ENCODE measurements at regions not wholly inside any gene's neighbourhood (a gene's known extent, or its start where the extent isn't known, plus 50 kb on each side); places are given as distances from the start of the nearest gene placed in this dataset.
"Not testable (repeated sequence)": the region's sequence is repeated elsewhere in the genome, so short reads cannot be mapped to it uniquely, and the experiment has no call there.

DNA sequence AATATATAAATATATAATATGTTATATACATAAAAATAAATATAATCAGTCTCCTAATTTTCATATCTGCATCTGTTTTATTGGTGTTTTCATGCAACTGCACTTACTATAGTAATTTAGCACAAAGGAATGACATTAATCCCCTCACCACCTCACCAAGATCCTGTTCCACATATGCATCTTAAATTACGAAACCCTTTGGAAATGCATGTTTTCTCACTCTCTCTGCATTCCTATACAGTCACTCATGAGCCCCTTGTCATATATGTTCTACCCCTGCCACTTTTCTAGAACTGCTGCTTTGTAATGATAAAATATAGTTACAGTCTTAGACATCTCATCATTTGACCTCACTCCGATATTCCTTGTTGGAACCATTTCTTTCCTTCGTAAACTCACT lies 728.7 kb upstream of the SLIT2 start:
- DNase-seq (ENCODE audit: low read depth, low spot score), result no peak

DNA sequence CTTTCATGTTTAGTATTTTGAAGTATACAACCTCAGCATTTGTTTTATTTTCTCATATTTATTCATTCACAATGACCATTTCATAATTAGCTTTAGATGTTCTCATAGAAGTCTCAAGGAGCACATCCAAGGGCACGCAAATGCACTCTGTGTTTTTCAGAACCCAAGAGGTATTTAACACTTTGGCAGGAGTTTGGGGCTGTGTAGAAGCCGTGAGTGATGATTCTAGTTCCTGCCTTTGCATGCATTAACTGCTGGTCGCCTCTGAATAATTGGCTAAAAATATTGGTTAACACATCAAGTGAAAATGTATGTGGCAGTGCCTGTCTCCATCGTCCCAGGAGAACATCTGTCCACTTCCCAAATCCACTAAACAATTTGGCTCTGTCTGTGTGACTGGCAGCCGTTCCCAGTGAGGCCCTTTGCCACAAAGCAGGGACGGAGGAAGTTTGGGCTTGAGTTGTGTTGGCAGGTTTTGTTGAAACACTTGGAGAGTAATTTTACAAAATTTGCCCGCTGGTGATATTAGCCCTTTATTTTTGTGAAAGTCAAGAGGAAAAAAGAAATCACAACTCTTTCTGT lies 730.7 kb upstream of the SLIT2 start:
- no peak for DNase-seq (ENCODE audit: low read depth, low spot score)

DNA sequence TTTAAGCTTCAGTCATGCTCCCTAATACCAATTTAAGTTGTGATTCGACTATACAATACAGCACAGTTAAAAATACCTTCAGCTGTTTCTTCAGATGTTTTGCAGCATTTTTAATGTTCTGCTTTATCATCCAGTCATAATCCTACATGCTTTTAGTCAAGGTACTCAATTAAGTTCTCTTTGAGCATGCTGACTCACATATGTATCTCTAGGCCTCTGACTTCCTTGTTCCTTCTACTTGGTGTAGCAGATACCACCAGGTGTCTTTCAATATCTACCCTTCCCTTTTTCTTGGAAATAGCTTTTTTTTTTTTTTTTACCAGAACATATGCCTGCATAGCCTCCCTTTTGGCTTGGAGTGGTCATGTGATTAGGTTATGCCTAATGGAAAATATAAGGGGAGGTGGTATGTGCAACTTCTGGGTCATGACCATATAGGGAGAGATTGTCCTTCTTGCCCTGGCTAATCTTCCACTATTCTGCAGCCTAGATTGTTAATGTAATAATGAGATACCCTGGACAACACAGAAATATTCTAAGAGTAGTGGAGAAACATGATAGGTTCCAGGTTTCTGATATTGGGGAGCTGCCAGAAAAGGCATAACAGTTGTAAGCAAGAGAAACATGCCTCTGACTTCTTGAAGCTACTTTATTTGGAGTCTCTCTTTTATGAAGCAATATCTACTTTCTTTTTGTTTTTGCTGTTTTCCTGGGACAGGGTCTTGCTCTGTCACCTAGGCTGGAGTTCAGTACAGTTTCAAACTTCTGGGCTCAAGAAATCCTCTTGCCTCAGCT lies 737.2 kb upstream of the SLIT2 start:
- DNase-seq (ENCODE audit: low read depth, low spot score), result no peak

DNA sequence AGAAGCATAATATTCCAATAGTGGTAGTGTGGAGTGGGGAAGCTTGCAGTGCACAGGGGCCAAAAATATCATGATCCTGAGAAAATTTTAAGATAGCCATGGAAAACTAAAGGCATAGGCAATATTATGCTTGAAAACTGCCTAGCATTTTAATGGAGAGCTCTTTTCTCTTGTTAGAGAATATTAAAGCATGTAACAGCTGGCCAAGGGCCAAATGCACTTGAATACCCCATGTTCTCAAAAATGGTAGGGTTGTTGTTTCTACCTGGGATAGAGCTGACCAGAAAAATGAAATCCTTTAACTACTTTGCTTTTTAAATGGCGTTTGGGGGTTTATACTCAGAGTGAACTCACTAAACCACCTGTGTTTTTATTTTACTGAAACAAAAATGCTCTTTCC lies 739.6 kb upstream of the SLIT2 start:
- DNase-seq (ENCODE audit: low read depth, low spot score), result no peak

DNA sequence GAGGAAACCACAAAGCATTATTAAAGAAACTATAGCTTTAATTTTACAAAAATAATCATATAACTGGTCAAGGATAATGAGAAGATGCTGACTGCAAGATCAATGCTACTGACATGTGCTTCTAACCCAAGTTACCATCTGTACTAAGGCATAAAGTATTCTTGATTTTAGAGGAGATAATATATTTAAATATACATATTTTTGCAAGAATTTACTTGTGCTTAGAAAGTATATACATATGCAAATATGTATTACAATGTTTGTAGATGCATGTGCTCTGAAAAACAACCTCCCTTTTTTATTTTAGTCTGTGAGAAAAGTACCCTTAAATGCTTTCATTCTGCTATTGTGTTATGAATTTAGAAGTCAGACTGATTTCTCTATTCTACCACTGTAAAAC lies 740.7 kb upstream of the SLIT2 start:
- DNase-seq (ENCODE audit: low read depth, low spot score), result no peak

DNA sequence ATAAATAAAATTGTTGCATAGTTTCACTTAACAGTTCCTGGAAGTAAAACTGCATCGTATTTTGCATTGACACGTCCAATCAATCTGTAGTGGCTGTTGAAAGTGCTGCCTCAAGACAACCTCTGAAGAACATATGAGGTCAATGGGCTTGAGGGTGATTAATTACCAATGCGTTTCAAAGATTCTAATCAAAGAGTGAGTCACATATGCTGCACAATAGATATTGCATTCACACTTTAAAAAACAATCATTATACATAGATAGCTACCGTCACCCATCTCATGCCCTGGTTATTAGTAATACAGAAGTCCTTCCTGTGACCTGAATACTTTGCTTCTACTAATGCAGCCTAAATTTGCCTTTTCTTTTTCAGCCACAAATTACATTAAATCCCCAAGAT lies 743.3 kb upstream of the SLIT2 start:
- DNase-seq (ENCODE audit: low read depth, low spot score), result no peak

DNA sequence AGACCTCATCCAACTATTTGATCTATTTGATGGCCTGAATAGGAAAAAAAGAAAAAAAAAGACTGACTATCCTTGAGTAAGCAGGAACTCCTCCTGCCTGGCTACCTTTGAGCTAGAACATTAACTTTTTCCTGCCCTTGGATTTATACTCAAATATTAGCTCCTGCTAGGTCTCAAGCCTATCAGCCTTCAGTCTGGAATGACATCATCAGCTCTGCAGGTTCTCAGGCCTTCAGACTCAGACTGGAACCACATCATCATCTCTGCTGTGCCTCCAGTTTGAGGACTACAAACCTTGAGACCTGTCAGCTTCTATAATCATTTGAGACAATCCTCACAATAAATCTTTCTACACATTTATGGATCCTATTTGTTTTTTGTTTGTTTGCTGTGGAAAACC lies 754.0 kb upstream of the SLIT2 start:
- DNase-seq (ENCODE audit: low read depth, low spot score), result no peak

DNA sequence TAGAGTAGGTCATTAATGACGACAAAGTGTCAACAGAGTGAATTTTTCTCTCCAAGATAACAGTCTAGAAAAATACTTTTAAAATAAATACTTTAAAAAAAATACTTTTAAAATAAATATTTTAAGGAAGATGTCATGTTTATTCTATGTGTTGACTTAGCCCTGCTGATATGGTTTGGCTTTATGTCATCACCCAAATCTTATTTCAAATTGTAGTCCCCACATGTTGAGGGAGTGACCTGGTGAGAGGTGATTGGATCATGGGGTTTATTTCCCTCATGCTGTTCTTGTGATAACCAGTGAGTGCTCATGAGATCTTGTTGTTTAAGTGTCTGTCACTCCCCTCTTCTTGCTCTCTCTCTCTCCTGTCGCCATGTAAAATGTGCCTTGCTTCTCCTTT lies 754.9 kb upstream of the SLIT2 start:
- DNase-seq (ENCODE audit: low read depth, low spot score), result no peak

DNA sequence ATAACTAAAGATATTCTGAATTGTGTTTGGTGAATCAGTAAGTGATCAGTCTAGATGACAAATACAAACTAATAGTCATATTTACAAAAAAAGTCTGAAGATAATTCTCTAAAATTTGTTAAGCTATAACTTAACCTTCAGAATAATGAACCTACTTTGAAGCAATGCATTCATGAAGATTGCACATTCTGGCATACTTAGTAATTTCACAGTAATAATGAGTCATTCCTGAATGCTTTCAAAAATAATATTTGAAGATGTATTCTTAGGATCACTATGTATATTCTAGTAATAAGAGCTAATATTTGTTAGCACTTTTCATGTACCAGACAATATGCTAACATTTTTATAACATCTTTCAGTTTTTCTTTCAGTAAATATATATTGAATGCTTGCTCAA lies 756.7 kb upstream of the SLIT2 start:
- DNase-seq (ENCODE audit: low read depth, low spot score), result no peak

DNA sequence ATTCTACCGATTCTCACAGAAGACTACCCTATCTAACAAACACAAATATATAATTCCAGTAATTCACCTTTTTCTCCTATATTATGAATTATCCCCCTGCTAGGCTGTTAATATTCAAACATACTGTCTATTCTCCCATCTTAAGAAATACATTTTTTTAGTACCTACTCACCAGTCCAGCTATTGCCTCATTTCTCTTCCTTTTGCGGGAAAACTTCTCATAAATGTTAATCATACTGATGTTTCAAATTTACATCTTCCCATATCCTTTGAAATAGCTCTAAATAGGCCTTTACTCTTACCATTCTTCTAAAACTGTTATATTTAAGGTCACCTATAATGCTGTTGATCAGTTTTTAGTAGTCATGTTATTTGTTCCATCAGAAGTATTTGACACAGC lies 759.1 kb upstream of the SLIT2 start:
- DNase-seq (ENCODE audit: low read depth, low spot score), result no peak

DNA sequence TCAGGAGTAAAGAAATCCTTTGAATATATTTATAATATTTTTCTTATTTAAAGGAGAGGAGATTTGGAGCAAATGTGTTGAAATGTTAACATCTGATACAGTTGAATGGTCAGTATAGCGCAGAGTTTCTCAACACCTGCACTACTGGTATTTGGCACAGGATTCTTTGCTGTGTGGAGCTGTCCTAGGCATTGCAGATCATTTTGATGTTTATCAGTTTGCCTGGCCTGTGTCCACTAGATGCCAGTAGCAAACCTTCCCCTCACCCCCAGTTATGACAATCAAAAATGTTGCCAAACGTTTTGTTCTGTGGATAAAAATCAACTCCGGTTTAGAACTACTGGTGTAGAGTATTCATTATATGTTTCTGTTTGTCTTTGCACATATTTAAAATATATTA lies 765.3 kb upstream of the SLIT2 start:
- no peak for DNase-seq (ENCODE audit: low read depth, low spot score)

DNA sequence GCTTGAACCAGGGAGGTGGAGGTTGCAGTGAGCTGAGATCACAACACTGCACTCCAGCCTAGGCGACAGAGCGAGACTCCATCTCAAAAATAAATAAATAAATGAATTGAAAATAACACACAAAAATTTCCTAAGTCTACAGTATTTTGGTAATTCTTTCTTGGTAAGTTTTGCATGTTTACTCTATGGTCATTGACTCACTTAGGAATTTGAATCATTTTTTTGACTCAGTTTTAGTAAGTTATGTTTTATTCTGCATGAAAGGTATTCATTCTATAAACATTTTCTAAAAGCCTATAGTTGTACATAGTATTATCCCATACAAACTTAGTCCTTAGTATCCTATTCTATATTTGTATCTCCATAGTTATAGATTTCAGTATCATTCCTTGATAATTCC lies 772.9 kb upstream of the SLIT2 start:
- no peak for DNase-seq (ENCODE audit: low read depth, low spot score)

DNA sequence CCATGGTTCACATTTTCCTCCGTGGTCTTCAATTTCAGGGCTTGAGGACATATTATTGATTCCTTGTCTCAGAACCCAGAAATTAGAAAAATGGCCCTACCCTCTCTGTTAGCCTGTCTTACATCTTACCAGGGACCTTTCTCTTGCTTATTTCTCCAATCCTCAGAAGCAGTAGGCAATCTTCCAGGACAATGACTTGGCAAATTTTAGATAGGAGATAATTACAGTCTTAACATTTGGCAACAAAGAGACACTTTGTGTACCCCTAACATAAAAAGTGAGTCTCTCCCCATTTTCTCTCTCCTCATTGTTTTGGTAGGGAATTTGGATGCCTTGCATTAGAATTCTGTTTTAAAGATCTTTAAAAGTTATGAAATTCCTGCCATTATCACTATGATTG lies 778.1 kb upstream of the SLIT2 start:
- DNase-seq (ENCODE audit: low read depth, low spot score), result no peak

DNA sequence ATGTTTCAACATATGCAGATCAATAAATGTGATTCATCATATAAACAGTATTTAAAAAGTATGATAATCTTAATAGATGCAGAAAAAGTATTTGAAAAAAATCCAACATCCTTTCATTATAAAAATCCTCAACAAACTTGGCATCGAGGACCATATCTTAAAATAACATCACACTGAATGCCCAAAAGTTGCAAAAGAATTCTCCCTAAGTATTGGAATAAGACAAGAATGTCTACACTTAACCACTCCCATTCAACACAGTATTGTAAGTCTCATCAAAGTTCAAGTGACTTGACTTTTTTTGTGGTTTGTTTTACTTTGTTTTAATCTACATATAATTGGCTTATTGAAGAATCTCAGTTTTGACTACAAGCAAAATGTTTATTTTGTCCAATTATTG lies 779.0 kb upstream of the SLIT2 start:
- DNase-seq (ENCODE audit: low read depth, low spot score), result no peak

DNA sequence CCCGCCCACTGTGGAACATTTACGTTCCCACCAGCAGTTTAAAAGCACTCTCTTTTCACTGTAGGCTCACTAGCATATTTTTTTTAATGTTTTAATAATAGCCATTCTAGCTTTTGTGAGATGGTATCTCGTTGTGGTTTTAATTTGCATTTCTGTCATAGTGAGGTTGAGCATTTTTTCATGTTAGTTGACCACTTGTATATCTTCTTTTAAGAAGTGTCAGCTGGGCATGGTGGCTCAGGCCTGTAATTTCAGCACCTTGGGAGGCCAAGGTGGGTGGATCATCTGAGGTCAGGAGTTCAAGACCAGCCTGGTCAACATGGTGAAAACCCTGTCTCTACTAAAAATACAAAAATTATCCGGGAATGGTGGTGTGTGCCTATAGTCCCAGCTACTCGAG lies 781.7 kb upstream of the SLIT2 start:
- DNase-seq (ENCODE audit: low read depth, low spot score), result not testable (repeated sequence)

DNA sequence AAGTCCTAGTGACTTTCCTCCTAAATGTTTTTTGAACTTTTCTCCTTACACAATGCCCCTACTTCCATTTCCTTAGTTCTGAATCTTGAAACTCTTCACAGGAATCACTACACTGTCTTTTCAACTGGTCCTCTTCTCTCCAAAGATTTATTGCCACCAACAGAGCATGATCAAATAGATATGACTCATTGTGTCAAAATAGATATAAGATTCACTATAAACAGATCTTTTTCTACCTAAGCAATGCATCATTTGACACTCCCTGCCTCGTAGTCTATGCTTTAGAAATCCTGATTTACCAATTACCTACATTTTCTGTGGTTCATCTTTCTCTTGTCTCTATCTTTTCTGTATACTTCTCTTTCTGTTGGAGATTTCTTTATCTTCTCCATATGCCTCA lies 789.6 kb upstream of the SLIT2 start:
- DNase-seq (ENCODE audit: low read depth, low spot score), result no peak

DNA sequence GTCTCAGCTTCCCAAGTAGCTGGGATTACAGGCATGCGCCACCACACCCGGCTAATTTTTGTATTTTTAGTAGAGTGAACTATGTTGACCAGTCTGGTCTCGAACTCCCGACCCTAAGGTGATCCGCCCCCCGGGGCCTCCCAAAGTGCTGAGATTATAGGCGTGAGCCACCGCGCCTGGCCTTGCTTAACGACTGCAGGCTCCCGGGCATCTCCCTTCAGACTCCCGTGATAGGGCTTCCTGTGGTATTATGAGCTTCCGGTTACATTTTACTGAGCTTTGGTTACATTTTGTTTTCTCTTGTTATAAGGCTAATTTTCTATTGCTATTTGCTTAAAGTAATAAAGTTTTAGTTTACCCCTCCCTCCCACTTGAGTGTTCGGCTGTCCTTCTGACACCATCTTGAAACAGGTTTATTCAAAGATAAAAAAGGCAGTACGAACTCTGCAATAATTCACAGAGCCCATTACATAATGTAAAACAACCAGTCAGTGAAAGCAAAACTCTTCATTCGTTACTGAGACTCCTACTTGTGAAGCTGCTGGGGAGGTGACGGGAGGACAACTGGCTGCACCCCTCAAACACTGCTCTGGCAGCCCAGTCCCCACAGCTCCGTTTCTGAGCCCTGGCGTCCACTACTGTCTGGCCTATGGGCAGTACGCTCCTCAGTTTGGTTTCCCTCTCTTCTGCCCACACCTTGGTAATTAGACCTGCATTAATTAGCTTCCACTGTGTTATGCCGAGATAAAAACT lies 795.7 kb upstream of the SLIT2 start:
- DNase-seq (ENCODE audit: low read depth, low spot score), result no peak

DNA sequence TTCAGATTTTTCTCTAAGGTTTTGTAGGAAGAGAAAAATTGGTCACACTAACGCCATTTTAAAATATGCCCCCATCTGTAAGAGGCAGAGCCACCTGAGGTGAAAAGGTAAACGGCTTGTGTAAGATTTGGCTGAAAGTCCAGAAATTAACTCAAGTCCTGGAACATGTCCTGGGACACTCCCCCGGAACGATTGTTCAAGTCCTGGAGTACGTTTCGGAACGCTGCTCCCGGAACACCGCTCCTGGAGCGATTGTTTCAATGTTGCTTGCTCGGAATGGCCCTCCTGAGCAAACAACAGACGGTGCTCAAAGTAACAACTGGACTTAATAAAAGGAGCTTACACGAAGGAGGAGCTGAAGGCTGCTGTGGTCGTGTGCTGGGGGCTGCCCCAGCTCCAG lies 796.5 kb upstream of the SLIT2 start:
- no peak for DNase-seq (ENCODE audit: low read depth, low spot score)

DNA sequence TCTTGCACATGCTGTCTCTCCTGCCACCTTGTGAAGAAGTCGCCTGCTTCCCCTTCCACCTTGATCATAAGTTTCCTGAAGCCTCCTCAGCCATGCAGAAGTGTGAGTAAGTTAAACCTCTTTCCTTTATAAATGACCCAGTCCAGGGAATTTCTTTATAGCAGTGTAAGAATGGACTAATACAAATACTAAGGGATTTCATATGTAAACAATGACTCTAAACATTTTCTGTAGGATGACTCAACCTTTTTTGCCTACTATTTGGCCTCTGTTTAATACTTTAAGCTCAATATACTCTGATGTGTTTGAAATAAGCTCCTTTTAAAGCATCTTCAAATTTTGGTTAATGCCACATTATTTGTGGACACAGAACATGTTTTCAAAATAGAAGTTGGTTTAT lies 813.5 kb upstream of the SLIT2 start:
- DNase-seq (ENCODE audit: low read depth, low spot score), result no peak

DNA sequence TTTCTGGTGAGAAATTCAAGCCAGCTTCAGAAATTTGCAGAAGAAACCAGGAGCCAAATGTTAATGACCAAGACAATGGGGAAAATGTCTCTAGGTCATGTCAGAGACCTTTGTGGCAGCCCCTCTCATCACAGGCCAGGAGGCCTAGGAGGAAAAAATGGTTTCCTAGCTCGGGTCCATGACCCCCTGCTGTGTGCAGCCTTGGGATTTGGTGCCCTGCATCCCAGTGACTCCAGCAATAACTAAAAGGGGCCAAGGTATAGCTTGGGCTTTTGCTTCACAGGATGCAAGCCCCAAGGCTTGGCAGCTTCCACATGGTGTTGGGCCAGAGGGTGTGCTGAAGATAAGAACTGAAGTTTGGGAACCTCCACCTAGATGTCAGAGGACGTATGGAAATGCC lies 814.7 kb upstream of the SLIT2 start:
- DNase-seq (ENCODE audit: low read depth, low spot score), result no peak

DNA sequence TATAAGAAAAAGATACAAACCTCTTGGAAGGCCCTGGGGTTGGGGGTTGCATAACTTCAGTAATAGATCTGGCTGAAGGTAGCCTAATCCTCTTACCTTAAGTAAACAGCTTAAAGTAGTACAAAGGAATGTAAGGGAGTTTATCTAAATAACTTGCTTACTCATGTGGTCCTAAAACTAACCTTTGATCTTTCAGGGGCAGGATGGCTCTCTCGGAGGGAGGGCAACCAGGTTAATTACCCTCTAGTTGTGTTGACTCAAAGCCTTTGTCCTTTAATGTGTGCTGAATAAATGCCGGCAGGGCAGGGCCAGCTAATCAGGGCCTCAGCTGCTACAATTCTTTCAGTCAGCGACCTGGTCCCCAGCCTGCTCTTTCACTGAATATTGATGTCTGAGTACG lies 822.0 kb upstream of the SLIT2 start:
- DNase-seq (ENCODE audit: low read depth, low spot score), result peak; percentile 48

DNA sequence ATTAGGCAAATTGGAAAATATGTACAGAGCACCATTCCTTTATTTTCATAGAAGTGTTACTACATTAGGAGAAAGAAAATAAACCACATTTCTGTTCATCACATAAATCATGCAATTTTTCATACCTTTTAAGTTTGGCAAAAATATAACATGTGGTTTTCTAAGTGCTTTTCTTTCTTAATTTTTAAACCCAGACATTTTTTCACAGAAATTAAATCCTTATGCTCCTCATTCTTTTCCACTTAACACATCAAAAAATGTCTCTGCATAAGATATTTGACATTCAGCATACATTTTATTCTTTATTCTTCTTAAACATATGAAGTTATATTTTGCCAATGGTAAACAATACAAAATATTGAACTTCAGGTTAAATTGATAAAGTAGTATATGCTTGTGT lies 826.6 kb upstream of the SLIT2 start:
- no peak for DNase-seq (ENCODE audit: low read depth, low spot score)

DNA sequence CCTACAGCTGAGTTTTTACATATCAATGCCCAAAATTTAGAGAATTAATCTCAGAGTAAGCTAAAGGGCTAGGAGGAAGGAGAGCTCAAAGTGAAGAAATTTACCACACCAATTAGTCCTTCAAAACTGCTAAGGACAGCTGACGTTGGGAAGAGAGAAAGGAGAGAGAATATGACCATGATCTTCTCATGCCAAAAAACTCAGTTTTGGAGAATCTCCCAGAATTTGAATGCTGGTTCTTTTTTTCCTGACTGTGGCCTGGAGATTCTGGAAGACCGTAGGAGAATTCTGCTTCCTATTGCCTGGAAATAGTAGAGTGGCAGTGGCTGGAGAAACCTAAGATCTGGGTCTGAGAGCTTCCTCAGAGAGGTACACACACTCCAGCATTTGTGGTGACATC lies 834.4 kb upstream of the SLIT2 start:
- no peak for DNase-seq (ENCODE audit: low read depth, low spot score)

All from iPS DF 19.7 (cell line).